Esophagus muscularis mucosa (tissue), 4 donors: ENCODE measurements at regions not wholly inside any gene's neighbourhood (a gene's known extent, or its start where the extent isn't known, plus 50 kb on each side); places are given as distances from the start of the nearest gene placed in this dataset.

Source experiments
- DNase-seq: peaks from one replicate; pipeline ENCODE4 v3.0.0-alpha.2; 2017; ENCODE audit errors: extremely low spot score
- H3K27ac ChIP-seq, 4 donors: fragments of 200-600 bp; sonication (generic); replicated peaks in 1 of 4; 1 replicate in 3 of 4; 2 replicates in 1 of 4; pipeline ENCODE4 v1.5.1; 2016 to 2019; ENCODE audit warnings: mild to moderate bottlenecking in 1 of 4
- H3K27me3 ChIP-seq, 4 donors: fragments of 200-600 bp; sonication (generic); one replicate each; pipeline versions ENCODE4 v1.5.1 to v1.6.0; 2016 to 2019
- H3K36me3 ChIP-seq, 4 donors: fragments of 200-600 bp; sonication (generic); one replicate each; pipeline ENCODE4 v1.5.1; 2016 to 2019
- H3K4me1 ChIP-seq, 4 donors: fragments of 200-600 bp; sonication (generic); one replicate each; pipeline ENCODE4 v1.5.1; 2016 to 2019
- H3K4me3 ChIP-seq, 4 donors: fragments of 200-600 bp; sonication (generic); 1 replicate in 2 of 4; 2 replicates in 2 of 4; pipeline ENCODE4 v1.5.1; 2016 to 2019; ENCODE audit warnings: mild to moderate bottlenecking in 4 of 4, moderate library complexity in 1 of 4
- H3K9me3 ChIP-seq, 4 donors: fragments of 200-600 bp; sonication (generic); 1 replicate in 3 of 4; 2 replicates in 1 of 4; pipeline ENCODE4 v1.5.1; 2016 to 2019
- CTCF ChIP-seq, 3 experiments: fragments of 200-600 bp in 2 of 3; fragments of 450-650 bp in 1 of 3; sonication (generic) in 2 of 3; IDR thresholded peaks; one replicate each; pipeline ENCODE4 v1.5.1; 2017 to 2019; ENCODE audit warnings: antibody characterized with exemption in 3 of 3, mild to moderate bottlenecking in 2 of 3, moderate library complexity in 1 of 3
- EP300 ChIP-seq: sonication (generic); formaldehyde crosslinking; IDR thresholded peaks from one replicate; pipeline ENCODE4 v1.6.1; 2017; ENCODE audit warnings: antibody characterized with exemption
- POLR2A ChIP-seq: fragments of 450-650 bp; IDR thresholded peaks from one replicate; pipeline ENCODE4 v1.6.1; 2017; ENCODE audit warnings: antibody characterized with exemption, moderate library complexity, mild to moderate bottlenecking, low read depth
- POLR2AphosphoS5 ChIP-seq, 2 donors: sonication (generic); formaldehyde crosslinking; IDR thresholded peaks; one replicate each; pipeline ENCODE4 v1.6.1; 2017; ENCODE audit warnings: antibody characterized with exemption in 2 of 2
- WGBS: methylation state at CpG from one replicate; pipeline ENCODE4 v1.1.5; 2018; 5-methylcytosine and 5-hydroxymethylcytosine counted together
- intact Hi-C: fragments of 100-400 bp; cut with DNase I; formaldehyde crosslinking; loops from one replicate; pipeline ENCODE4 v1.15.1; 2023

- Histone ChIP-seq H3K4me3 (no peak overlapping the region), H3K4me1 (no peaks in the 10 kb centered on the region), H3K36me3 (no peaks in the 10 kb centered on the region), H3K27ac (no peak overlapping the region), H3K9me3 (no peaks in the 10 kb centered on the region), H3K27me3 (no peaks in the 10 kb centered on the region)
- intact Hi-C loops: no loop called here
- WGBS: 75% methylated on average over 1 of the region's 1 CpG
- TF ChIP-seq POLR2AphosphoS5 (IDR thresholded peaks at IDR 0.05): no peak
- TF ChIP-seq EP300: no peak
- no peak for TF ChIP-seq CTCF (IDR thresholded peaks at IDR 0.05)
- TF ChIP-seq POLR2A: no peak
- DNase-seq: no peak
Measured at GRCh38 chr3:88896026-88896425, 211.4 kb upstream of the EPHA3 start.

- no peaks in the 10 kb centered on the region for H3K36me3 ChIP-seq
- DNase-seq: no peak
- H3K27me3 ChIP-seq: no peaks in the 10 kb centered on the region
- intact Hi-C loops: no loop called here
- TF ChIP-seq EP300: no peak
- TF ChIP-seq CTCF (IDR thresholded peaks at IDR 0.05): no peak
- TF ChIP-seq POLR2A: no peak
- no peak for TF ChIP-seq POLR2AphosphoS5 (IDR thresholded peaks at IDR 0.05)
- no peak overlapping the region for H3K27ac ChIP-seq
- H3K9me3 ChIP-seq: no peaks in the 10 kb centered on the region
- H3K4me1 ChIP-seq: no peaks in the 10 kb centered on the region
- H3K4me3 ChIP-seq: no peak overlapping the region
- 92% methylated on average over 3 of the region's 3 CpGs for WGBS
Measured at GRCh38 chr3:88912294-88912877, 195.0 kb upstream of the EPHA3 start.

- Histone ChIP-seq H3K9me3 (no peaks in the 10 kb centered on the region), H3K4me3 (no peak overlapping the region), H3K27ac (no peak overlapping the region), H3K4me1 (no peaks in the 10 kb centered on the region), H3K36me3 (no peaks in the 10 kb centered on the region), H3K27me3 (no peaks in the 10 kb centered on the region)
- 96% methylated on average over 4 of the region's 4 CpGs for WGBS
- no peak for DNase-seq
- no peak for TF ChIP-seq POLR2AphosphoS5 (IDR thresholded peaks at IDR 0.05)
- TF ChIP-seq CTCF (IDR thresholded peaks at IDR 0.05): no peak
- no peak for TF ChIP-seq EP300
- no peak for TF ChIP-seq POLR2A
- intact Hi-C loops: no loop called here
Measured at GRCh38 chr3:88918841-88919240, 188.6 kb upstream of the EPHA3 start.

GRCh38 chr3:88921986-88922385, 185.4 kb upstream of the EPHA3 start:
- no peaks in the 10 kb centered on the region for H3K27me3 ChIP-seq
- H3K4me1 ChIP-seq: no peaks in the 10 kb centered on the region
- H3K27ac ChIP-seq: no peak overlapping the region
- no peaks in the 10 kb centered on the region for H3K36me3 ChIP-seq
- no peaks in the 10 kb centered on the region for H3K9me3 ChIP-seq
- 66% methylated on average over 2 of the region's 2 CpGs for WGBS
- no peak for DNase-seq
- no peak overlapping the region for H3K4me3 ChIP-seq
- intact Hi-C loops: no loop called here
- TF ChIP-seq CTCF (IDR thresholded peaks at IDR 0.05) (no peak), EP300 (no peak), POLR2AphosphoS5 (IDR thresholded peaks at IDR 0.05) (no peak), POLR2A (no peak)

GRCh38 chr3:88926221-88926620, 181.2 kb upstream of the EPHA3 start:
- Histone ChIP-seq H3K4me1 (no peaks in the 10 kb centered on the region), H3K27ac (no peak overlapping the region), H3K27me3 (no peaks in the 10 kb centered on the region), H3K4me3 (no peak overlapping the region), H3K36me3 (no peaks in the 10 kb centered on the region), H3K9me3 (no peaks in the 10 kb centered on the region)
- intact Hi-C loops: no loop called here
- TF ChIP-seq POLR2AphosphoS5 (IDR thresholded peaks at IDR 0.05) (no peak), EP300 (no peak), POLR2A (no peak), CTCF (IDR thresholded peaks at IDR 0.05) (no peak)
- DNase-seq: no peak
